ENCODE measurements at regions not wholly inside any gene's neighbourhood (a gene's known extent, or its start where the extent isn't known, plus 50 kb on each side); places are given as distances from the start of the nearest gene placed in this dataset.

- POLR2A ChIA-PET: no interaction called here
- Histone ChIP-seq H3K27ac (ENCODE audit: extremely low read depth, low read depth, low read length) (no peak overlapping the region), H3K4me3 (ENCODE audit: low read depth, low read length) (no peak overlapping the region), H3K36me3 (ENCODE audit: control insufficient read depth in 2 of 2, insufficient read depth in 1 of 2, low read length in 2 of 2) (no peaks in the 10 kb centered on the region), H3K4me1 (ENCODE audit: control insufficient read depth, insufficient read depth, low read length) (no peaks in the 10 kb centered on the region), H3K9me3 (ENCODE audit: control insufficient read depth, insufficient read depth, low read depth, low read length) (no peaks in the 10 kb centered on the region)
- CTCF ChIA-PET: no interaction called here
- TF ChIP-seq ZNF747 (tag by site-specific recombination; IDR thresholded peaks at IDR 0.05): no peak
- no peak for TF ChIP-seq ZNF843 (tag by site-specific recombination; IDR thresholded peaks at IDR 0.05)
- no peak for TF ChIP-seq ZNF639 (tag by site-specific recombination; IDR thresholded peaks at IDR 0.05)
- TF ChIP-seq ZIC2 (tag by site-specific recombination; IDR thresholded peaks at IDR 0.05): no peak
- TF ChIP-seq SP3 (tag by site-specific recombination; IDR thresholded peaks at IDR 0.05): no peak
- TF ChIP-seq ZNF529 (tag by site-specific recombination; IDR thresholded peaks at IDR 0.05; ENCODE audit: insufficient replicate concordance): no peak
- no peak for TF ChIP-seq REPIN1 (tag by site-specific recombination; IDR thresholded peaks at IDR 0.05; ENCODE audit: low read depth)
- no peak for TF ChIP-seq ZNF514 (tag by site-specific recombination; IDR thresholded peaks at IDR 0.05)
- no peak for TF ChIP-seq ZNF148 (tag by site-specific recombination; IDR thresholded peaks at IDR 0.05; ENCODE audit: borderline replicate concordance)
- no peak for TF ChIP-seq ZNF184 (tag by site-specific recombination; IDR thresholded peaks at IDR 0.05)
- TF ChIP-seq ZNF132 (tag by site-specific recombination; IDR thresholded peaks at IDR 0.05; ENCODE audit: borderline replicate concordance): no peak
- TF ChIP-seq ZNF26 (tag by site-specific recombination; IDR thresholded peaks at IDR 0.05): no peak
- TF ChIP-seq ZNF221 (tag by site-specific recombination; IDR thresholded peaks at IDR 0.05; ENCODE audit: borderline replicate concordance): no peak
- TF ChIP-seq SCRT1 (tag by site-specific recombination; IDR thresholded peaks at IDR 0.05; ENCODE audit: borderline replicate concordance): no peak
- no peak for TF ChIP-seq CTCF (tag by site-specific recombination; IDR thresholded peaks at IDR 0.05)
These were observed 54.7 kb upstream of the NRIP1 start for GRCh38 chr21:15119486-15119885.

- Histone ChIP-seq H3K27ac (ENCODE audit: extremely low read depth, low read depth, low read length) (no peak overlapping the region), H3K36me3 (ENCODE audit: control insufficient read depth in 2 of 2, insufficient read depth in 1 of 2, low read length in 2 of 2) (no peaks in the 10 kb centered on the region), H3K4me3 (ENCODE audit: low read depth, low read length) (no peak overlapping the region), H3K4me1 (ENCODE audit: control insufficient read depth, insufficient read depth, low read length) (no peaks in the 10 kb centered on the region), H3K9me3 (ENCODE audit: control insufficient read depth, insufficient read depth, low read depth, low read length) (no peaks in the 10 kb centered on the region)
- TF ChIP-seq ZNF768 (tag by site-specific recombination; IDR thresholded peaks at IDR 0.05) (no peak), ZNF645 (tag by site-specific recombination; IDR thresholded peaks at IDR 0.05) (no peak), ZNF558 (tag by site-specific recombination; IDR thresholded peaks at IDR 0.05) (no peak), ZBTB8A (tag by site-specific recombination; IDR thresholded peaks at IDR 0.05) (no peak), FEZF1 (tag by site-specific recombination; IDR thresholded peaks at IDR 0.05) (no peak), ZNF398 (tag by site-specific recombination; IDR thresholded peaks at IDR 0.05) (no peak), ZBTB20 (tag by site-specific recombination; IDR thresholded peaks at IDR 0.05) (no peak), GLIS2 (tag by site-specific recombination; IDR thresholded peaks at IDR 0.05) (no peak), ZNF449 (tag by site-specific recombination; IDR thresholded peaks at IDR 0.05) (no peak)
- POLR2A ChIA-PET: no interaction called here
- CTCF ChIA-PET: interaction anchor here (0.6 to 0.7 kb wide), 2 partner anchors 47 to 143 kb away, joined by 3 to 4 read pairs; no protein-coding TSS in a partner anchor
These were observed 56.4 kb upstream of the NRIP1 start for GRCh38 chr21:15121097-15121654.

Measured in HEK293 (cell line).